22Rv1 (cell line): ENCODE measurements at regions not wholly inside any gene's neighbourhood (a gene's known extent, or its start where the extent isn't known, plus 50 kb on each side); places are given as distances from the start of the nearest gene placed in this dataset.

Experiments used
- ZFX ChIP-seq: fragments of 450-650 bp; IDR thresholded peaks from 2 replicates; pipeline ENCODE4 v1.6.1; 2017; ENCODE audit warnings: antibody characterized with exemption, borderline replicate concordance
- TF ChIP-seq, protein P1 (sequence below): fragments of 450-650 bp; IDR thresholded peaks from 2 replicates; pipeline ENCODE4 v1.5.1; 2017; ENCODE audit warnings: mild to moderate bottlenecking

GRCh38 chr7:46832136-46832535 lies 749.8 kb downstream of the TNS3 start:
- TF ChIP-seq, protein P1, sequence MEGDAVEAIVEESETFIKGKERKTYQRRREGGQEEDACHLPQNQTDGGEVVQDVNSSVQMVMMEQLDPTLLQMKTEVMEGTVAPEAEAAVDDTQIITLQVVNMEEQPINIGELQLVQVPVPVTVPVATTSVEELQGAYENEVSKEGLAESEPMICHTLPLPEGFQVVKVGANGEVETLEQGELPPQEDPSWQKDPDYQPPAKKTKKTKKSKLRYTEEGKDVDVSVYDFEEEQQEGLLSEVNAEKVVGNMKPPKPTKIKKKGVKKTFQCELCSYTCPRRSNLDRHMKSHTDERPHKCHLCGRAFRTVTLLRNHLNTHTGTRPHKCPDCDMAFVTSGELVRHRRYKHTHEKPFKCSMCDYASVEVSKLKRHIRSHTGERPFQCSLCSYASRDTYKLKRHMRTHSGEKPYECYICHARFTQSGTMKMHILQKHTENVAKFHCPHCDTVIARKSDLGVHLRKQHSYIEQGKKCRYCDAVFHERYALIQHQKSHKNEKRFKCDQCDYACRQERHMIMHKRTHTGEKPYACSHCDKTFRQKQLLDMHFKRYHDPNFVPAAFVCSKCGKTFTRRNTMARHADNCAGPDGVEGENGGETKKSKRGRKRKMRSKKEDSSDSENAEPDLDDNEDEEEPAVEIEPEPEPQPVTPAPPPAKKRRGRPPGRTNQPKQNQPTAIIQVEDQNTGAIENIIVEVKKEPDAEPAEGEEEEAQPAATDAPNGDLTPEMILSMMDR = no peak
- TF ChIP-seq ZFX = no peak
